BJ (cell line): ENCODE measurements at regions not wholly inside any gene's neighbourhood (a gene's known extent, or its start where the extent isn't known, plus 50 kb on each side); places are given as distances from the start of the nearest gene placed in this dataset.

ENCODE experiments used
- CTCF ChIA-PET: fragments of 350-600 bp; formaldehyde crosslinking; extraction: SDS; loops from one replicate; lab custom pipeline; 2021; ENCODE audit warnings: antibody characterized with exemption, inconsistent platforms; lab: Yijun Ruan, JAX
- POLR2A ChIA-PET: fragments of 300-600 bp; sonication (Branson Sonifier 250); formaldehyde crosslinking; extraction: SDS; loops from one replicate; lab custom pipeline; 2021; ENCODE audit warnings: antibody characterized with exemption; lab: Charles Lee
- DNase-seq: peaks from one replicate; pipeline ENCODE4 v3.0.0-alpha.2; 2011; ENCODE audit warnings: low read depth
- H3K27me3 ChIP-seq: 2 replicates; pipeline ENCODE4 v1.6.0; 2011; ENCODE audit warnings: low read length; ENCODE audit not compliant: control insufficient read depth, insufficient read depth
- H3K36me3 ChIP-seq: 2 replicates; pipeline ENCODE4 v1.5.1; 2011; ENCODE audit warnings: low read length; ENCODE audit not compliant: control insufficient read depth, insufficient read depth
- H3K4me3 ChIP-seq: 2 replicates; pipeline ENCODE4 v1.5.1; 2011; ENCODE audit warnings: low read depth, mild to moderate bottlenecking, control low read depth, low read length
- TF ChIP-seq, protein P1 (sequence below): IDR thresholded peaks from 2 replicates; pipeline ENCODE4 v1.5.1; 2011; ENCODE audit warnings: low read depth, mild to moderate bottlenecking, control low read depth, inconsistent platforms, low read length, moderate library complexity; ENCODE audit not compliant: insufficient read depth

DNA sequence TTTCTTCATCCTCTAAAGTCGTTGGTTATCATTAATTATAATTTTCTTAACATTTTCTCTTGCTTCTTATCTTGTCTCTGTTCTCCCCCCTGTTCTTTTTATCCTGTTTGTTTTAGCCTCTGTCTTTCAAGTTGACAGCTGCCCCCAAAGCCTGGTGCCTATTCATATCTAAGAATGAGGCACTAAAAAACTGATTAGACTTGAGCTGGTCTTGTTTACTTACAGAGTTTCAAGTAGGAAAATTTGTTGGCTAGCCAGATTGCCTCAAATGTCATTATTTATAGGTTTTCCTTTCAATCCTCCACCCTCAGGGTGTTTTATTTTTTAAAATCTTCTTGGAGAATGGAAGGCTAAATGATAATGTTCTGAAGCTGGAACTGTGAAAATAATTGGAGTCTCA lies 236.0 kb downstream of the UTP18 start:
- no peak for DNase-seq
- H3K4me3 ChIP-seq: no peak overlapping the region
- CTCF ChIA-PET: no interaction called here
- H3K36me3 ChIP-seq: no peaks in the 10 kb centered on the region
- POLR2A ChIA-PET: no interaction called here
- H3K27me3 ChIP-seq: no peaks in the 10 kb centered on the region
- TF ChIP-seq, protein P1, sequence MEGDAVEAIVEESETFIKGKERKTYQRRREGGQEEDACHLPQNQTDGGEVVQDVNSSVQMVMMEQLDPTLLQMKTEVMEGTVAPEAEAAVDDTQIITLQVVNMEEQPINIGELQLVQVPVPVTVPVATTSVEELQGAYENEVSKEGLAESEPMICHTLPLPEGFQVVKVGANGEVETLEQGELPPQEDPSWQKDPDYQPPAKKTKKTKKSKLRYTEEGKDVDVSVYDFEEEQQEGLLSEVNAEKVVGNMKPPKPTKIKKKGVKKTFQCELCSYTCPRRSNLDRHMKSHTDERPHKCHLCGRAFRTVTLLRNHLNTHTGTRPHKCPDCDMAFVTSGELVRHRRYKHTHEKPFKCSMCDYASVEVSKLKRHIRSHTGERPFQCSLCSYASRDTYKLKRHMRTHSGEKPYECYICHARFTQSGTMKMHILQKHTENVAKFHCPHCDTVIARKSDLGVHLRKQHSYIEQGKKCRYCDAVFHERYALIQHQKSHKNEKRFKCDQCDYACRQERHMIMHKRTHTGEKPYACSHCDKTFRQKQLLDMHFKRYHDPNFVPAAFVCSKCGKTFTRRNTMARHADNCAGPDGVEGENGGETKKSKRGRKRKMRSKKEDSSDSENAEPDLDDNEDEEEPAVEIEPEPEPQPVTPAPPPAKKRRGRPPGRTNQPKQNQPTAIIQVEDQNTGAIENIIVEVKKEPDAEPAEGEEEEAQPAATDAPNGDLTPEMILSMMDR: no peak

GRCh38 chr17:51499897-51500296 lies 239.6 kb downstream of the UTP18 start:
- H3K27me3 ChIP-seq: no peaks in the 10 kb centered on the region
- TF ChIP-seq, protein P1: no peak
- POLR2A ChIA-PET: no interaction called here
- CTCF ChIA-PET: no interaction called here
- H3K4me3 ChIP-seq: no peak overlapping the region
- no peak for DNase-seq
- H3K36me3 ChIP-seq: no peaks in the 10 kb centered on the region

DNA sequence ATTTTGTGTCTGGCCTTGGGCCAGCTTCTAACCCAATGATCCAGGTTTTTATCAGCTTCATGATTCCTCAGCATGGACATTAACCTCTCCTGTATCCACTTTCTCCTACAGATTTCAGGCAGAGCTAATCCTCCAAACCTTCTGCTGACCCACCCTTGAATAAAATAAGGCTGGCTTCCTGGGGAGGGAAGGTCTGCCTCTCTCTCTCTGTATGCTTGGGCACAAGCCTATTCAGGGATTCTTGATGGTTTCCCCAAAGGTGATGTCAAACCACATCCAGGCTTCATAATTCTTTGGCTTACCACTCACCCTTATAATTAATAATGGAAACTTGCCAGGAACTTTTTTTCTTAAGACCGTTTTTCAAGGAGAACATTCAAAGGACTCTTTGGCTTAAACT lies 240.1 kb downstream of the UTP18 start:
- Histone ChIP-seq H3K27me3 (no peaks in the 10 kb centered on the region), H3K4me3 (no peak overlapping the region), H3K36me3 (no peaks in the 10 kb centered on the region)
- CTCF ChIA-PET: no interaction called here
- TF ChIP-seq, protein P1: no peak
- DNase-seq: no peak
- POLR2A ChIA-PET: no interaction called here

- H3K27me3 ChIP-seq: no peaks in the 10 kb centered on the region
- ChIA-PET POLR2A (no interaction called here), CTCF (no interaction called here)
- no peak overlapping the region for H3K4me3 ChIP-seq
- DNase-seq: no peak
- no peaks in the 10 kb centered on the region for H3K36me3 ChIP-seq
- TF ChIP-seq, protein P1: no peak
These were observed 245.1 kb downstream of the UTP18 start for GRCh38 chr17:51505450-51505849.

DNA sequence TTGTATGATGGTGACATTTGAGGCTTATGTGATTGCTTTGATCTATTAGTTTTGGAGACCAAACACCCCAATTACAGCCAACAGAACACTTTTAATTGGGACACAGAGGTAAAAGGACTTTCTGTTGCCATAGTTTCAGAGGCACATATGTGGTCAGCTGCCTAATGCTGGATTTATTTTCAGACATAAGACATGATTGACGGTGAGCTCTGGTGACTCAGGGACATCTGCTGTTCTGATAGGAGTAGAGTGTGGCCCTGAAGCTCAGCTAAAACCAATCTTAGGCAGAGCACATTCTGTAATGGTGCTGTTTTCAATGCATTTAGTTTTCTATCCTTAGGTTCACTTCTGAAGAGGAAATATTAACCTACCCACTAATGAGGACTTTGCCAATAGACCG lies 247.1 kb downstream of the UTP18 start:
- TF ChIP-seq, protein P1: no peak
- DNase-seq: no peak
- H3K36me3 ChIP-seq: no peaks in the 10 kb centered on the region
- ChIA-PET CTCF (no interaction called here), POLR2A (no interaction called here)
- H3K27me3 ChIP-seq: no peaks in the 10 kb centered on the region
- no peak overlapping the region for H3K4me3 ChIP-seq
